OCI-LY3 (cell line): ENCODE measurements at regions not wholly inside any gene's neighbourhood (a gene's known extent, or its start where the extent isn't known, plus 50 kb on each side); places are given as distances from the start of the nearest gene placed in this dataset.

Experiments used
- CTCF ChIP-seq: fragments of 200-600, 300-600 bp; sonication (generic); IDR thresholded peaks from 2 replicates; pipeline ENCODE4 v1.5.1; 2014; ENCODE audit warnings: antibody characterized with exemption, low read length, low read depth
- EZH2phosphoT487 ChIP-seq: fragments of 200-600 bp; shearing (Covaris generic); IDR thresholded peaks from 2 replicates; pipeline ENCODE4 v1.6.1; 2018; ENCODE audit warnings: antibody characterized with exemption, mixed run types, low read depth

- TF ChIP-seq CTCF (no peak), EZH2phosphoT487 (no peak)
Observed at GRCh38 chr12:17470460-17470859, 619.5 kb downstream of the RERGL start.
